BJ (cell line): ENCODE measurements at regions not wholly inside any gene's neighbourhood (a gene's known extent, or its start where the extent isn't known, plus 50 kb on each side); places are given as distances from the start of the nearest gene placed in this dataset.

Experiments
- CTCF ChIA-PET: fragments of 350-600 bp; formaldehyde crosslinking; extraction: SDS; loops from one replicate; lab custom pipeline; 2021; ENCODE audit warnings: antibody characterized with exemption, inconsistent platforms; lab: Yijun Ruan, JAX
- POLR2A ChIA-PET: fragments of 300-600 bp; sonication (Branson Sonifier 250); formaldehyde crosslinking; extraction: SDS; loops from one replicate; lab custom pipeline; 2021; ENCODE audit warnings: antibody characterized with exemption; lab: Charles Lee
- DNase-seq: peaks from one replicate; pipeline ENCODE4 v3.0.0-alpha.2; 2011; ENCODE audit warnings: low read depth
- H3K27me3 ChIP-seq: 2 replicates; pipeline ENCODE4 v1.6.0; 2011; ENCODE audit warnings: low read length; ENCODE audit not compliant: control insufficient read depth, insufficient read depth
- H3K36me3 ChIP-seq: 2 replicates; pipeline ENCODE4 v1.5.1; 2011; ENCODE audit warnings: low read length; ENCODE audit not compliant: control insufficient read depth, insufficient read depth
- H3K4me3 ChIP-seq: 2 replicates; pipeline ENCODE4 v1.5.1; 2011; ENCODE audit warnings: low read depth, mild to moderate bottlenecking, control low read depth, low read length
- TF ChIP-seq, protein P1 (sequence below): IDR thresholded peaks from 2 replicates; pipeline ENCODE4 v1.5.1; 2011; ENCODE audit warnings: low read depth, mild to moderate bottlenecking, control low read depth, inconsistent platforms, low read length, moderate library complexity; ENCODE audit not compliant: insufficient read depth

- ChIA-PET CTCF (no interaction called here), POLR2A (no interaction called here)
- TF ChIP-seq, protein P1, sequence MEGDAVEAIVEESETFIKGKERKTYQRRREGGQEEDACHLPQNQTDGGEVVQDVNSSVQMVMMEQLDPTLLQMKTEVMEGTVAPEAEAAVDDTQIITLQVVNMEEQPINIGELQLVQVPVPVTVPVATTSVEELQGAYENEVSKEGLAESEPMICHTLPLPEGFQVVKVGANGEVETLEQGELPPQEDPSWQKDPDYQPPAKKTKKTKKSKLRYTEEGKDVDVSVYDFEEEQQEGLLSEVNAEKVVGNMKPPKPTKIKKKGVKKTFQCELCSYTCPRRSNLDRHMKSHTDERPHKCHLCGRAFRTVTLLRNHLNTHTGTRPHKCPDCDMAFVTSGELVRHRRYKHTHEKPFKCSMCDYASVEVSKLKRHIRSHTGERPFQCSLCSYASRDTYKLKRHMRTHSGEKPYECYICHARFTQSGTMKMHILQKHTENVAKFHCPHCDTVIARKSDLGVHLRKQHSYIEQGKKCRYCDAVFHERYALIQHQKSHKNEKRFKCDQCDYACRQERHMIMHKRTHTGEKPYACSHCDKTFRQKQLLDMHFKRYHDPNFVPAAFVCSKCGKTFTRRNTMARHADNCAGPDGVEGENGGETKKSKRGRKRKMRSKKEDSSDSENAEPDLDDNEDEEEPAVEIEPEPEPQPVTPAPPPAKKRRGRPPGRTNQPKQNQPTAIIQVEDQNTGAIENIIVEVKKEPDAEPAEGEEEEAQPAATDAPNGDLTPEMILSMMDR, result no peak
- no peak for DNase-seq
- Histone ChIP-seq H3K36me3 (no peaks in the 10 kb centered on the region), H3K27me3 (no peaks in the 10 kb centered on the region), H3K4me3 (no peak overlapping the region)
Measured at GRCh38 chr3:177578488-177578887, 381.2 kb upstream of the TBL1XR1 start.

GRCh38 chr3:177579419-177579818 lies 382.1 kb upstream of the TBL1XR1 start:
- Histone ChIP-seq H3K36me3 (no peaks in the 10 kb centered on the region), H3K27me3 (no peaks in the 10 kb centered on the region), H3K4me3 (no peak overlapping the region)
- DNase-seq, result no peak
- CTCF ChIA-PET, result no interaction called here
- POLR2A ChIA-PET, result no interaction called here
- TF ChIP-seq, protein P1, result no peak

GRCh38 chr3:177580437-177580836 lies 383.2 kb upstream of the TBL1XR1 start:
- ChIA-PET POLR2A (no interaction called here), CTCF (no interaction called here)
- DNase-seq, result no peak
- Histone ChIP-seq H3K4me3 (no peak overlapping the region), H3K27me3 (no peaks in the 10 kb centered on the region), H3K36me3 (no peaks in the 10 kb centered on the region)
- TF ChIP-seq, protein P1, result no peak

DNA sequence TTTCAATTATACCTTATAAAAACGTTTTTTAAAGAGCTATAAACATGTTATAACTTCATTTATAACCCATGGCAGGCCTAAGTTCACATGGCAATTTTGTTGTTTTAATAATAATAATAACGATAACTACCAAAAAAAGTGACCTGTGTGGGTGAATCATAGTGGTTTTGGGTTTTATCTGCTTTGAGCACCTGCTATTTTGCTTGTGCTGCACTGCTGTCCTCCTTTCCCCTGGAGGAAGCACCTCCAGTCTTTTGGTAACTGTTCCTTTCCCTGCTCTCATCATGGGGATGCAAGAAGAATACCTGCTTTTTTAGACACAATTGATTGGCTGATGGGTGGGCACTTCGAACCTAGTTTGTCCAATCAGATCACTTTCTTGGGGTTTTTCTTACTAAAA lies 388.0 kb upstream of the TBL1XR1 start:
- TF ChIP-seq, protein P1, result no peak
- no peak for DNase-seq
- ChIA-PET POLR2A (no interaction called here), CTCF (no interaction called here)
- H3K4me3 ChIP-seq, result no peak overlapping the region
- H3K27me3 ChIP-seq, result no peaks in the 10 kb centered on the region
- no peaks in the 10 kb centered on the region for H3K36me3 ChIP-seq

GRCh38 chr3:177589041-177589650 lies 391.9 kb upstream of the TBL1XR1 start:
- ChIA-PET CTCF (interaction anchor here (0.6 to 1.2 kb wide), 3 partner anchors 17 to 410 kb away, joined by 3 read pairs; no protein-coding TSS in a partner anchor), POLR2A (no interaction called here)
- Histone ChIP-seq H3K4me3 (no peak overlapping the region), H3K36me3 (no peaks in the 10 kb centered on the region), H3K27me3 (no peaks in the 10 kb centered on the region)
- TF ChIP-seq, protein P1, result no peak
- no peak for DNase-seq
